IMR-90 (cell line): ENCODE measurements at regions not wholly inside any gene's neighbourhood (a gene's known extent, or its start where the extent isn't known, plus 50 kb on each side); places are given as distances from the start of the nearest gene placed in this dataset.

Source experiments
- ATAC-seq: fragments of 200-7000 bp; cut with Tn5 transposase; 2 replicates; pipeline ENCODE4 v1.9.1; 2020; ENCODE audit warnings: low read depth, mild to moderate bottlenecking, moderate library complexity
- BruUV-seq: library from RNA; stranded (reverse); fragments of 400-500 nt; replicated peaks from 2 replicates; lab custom pipeline; 2021; lab: Mats Ljungman, UMichigan
- CTCF ChIA-PET: fragments of 300-600 bp; formaldehyde crosslinking; extraction: SDS; loops from one replicate; lab custom pipeline; 2021; ENCODE audit warnings: antibody characterized with exemption; lab: Yijun Ruan, JAX
- POLR2A ChIA-PET: fragments of 300-600 bp; sonication (Branson Sonifier 250); formaldehyde crosslinking; loops from one replicate; lab custom pipeline; 2022; ENCODE audit warnings: antibody characterized with exemption; ENCODE audit not compliant: unreplicated experiment; lab: Charles Lee
- DNase-seq: peaks from one replicate; pipeline ENCODE4 v3.0.0; 2013
- H2AFZ ChIP-seq: replicated peaks from 2 replicates; pipeline ENCODE3; 2013; ENCODE audit warnings: low read length, mild to moderate bottlenecking; ENCODE audit not compliant: poor library complexity
- H2AK5ac ChIP-seq: 2 replicates; pipeline ENCODE4 v1.6.1; 2013; ENCODE audit warnings: low read depth, low read length, inconsistent platforms
- H2AK9ac ChIP-seq: replicated peaks from 2 replicates; pipeline ENCODE3; 2013; ENCODE audit warnings: mild to moderate bottlenecking, low read depth, low read length, moderate library complexity; ENCODE audit not compliant: poor library complexity
- H2BK120ac ChIP-seq: 2 replicates; pipeline ENCODE4 v1.6.1; 2013; ENCODE audit warnings: low read depth, low read length, inconsistent platforms
- H2BK15ac ChIP-seq: 3 replicates; pipeline ENCODE4 v1.6.1; 2013; ENCODE audit warnings: low read depth, low read length, inconsistent platforms
- H2BK20ac ChIP-seq: 2 replicates; pipeline ENCODE4 v1.6.1; 2013; ENCODE audit warnings: low read depth, mild to moderate bottlenecking, inconsistent platforms, low read length, moderate library complexity
- H2BK5ac ChIP-seq: 2 replicates; pipeline ENCODE4 v1.6.1; 2013; ENCODE audit warnings: mild to moderate bottlenecking, low read depth, low read length, inconsistent platforms; ENCODE audit not compliant: poor library complexity, severe bottlenecking
- H3K14ac ChIP-seq: replicated peaks from 2 replicates; pipeline ENCODE4 v1.6.1; 2013; ENCODE audit warnings: low read depth, low read length, inconsistent platforms
- H3K18ac ChIP-seq: 2 replicates; pipeline ENCODE4 v1.6.1; 2013; ENCODE audit warnings: low read depth, low read length, control low read depth
- H3K23ac ChIP-seq: 2 replicates; pipeline ENCODE4 v1.6.1; 2013; ENCODE audit warnings: low read depth, low read length, inconsistent platforms
- H3K27ac ChIP-seq: 2 replicates; pipeline ENCODE4 v1.5.1; 2013; ENCODE audit warnings: mild to moderate bottlenecking, control low read depth, low read length; ENCODE audit not compliant: insufficient read depth
- H3K27me3 ChIP-seq: 2 replicates; pipeline ENCODE4 v1.6.1; 2013; ENCODE audit warnings: low read length; ENCODE audit not compliant: control insufficient read depth, insufficient read depth
- H3K36me3 ChIP-seq: 2 replicates; pipeline ENCODE4 v1.6.1; 2013; ENCODE audit warnings: low read length, mixed read lengths; ENCODE audit not compliant: control insufficient read depth, insufficient read depth
- H3K4ac ChIP-seq: 2 replicates; pipeline ENCODE4 v1.6.1; 2013; ENCODE audit warnings: low read depth, low read length, inconsistent platforms
- H3K4me1 ChIP-seq: 2 replicates; pipeline ENCODE4 v1.6.1; 2013; ENCODE audit warnings: low read length, mixed read lengths; ENCODE audit not compliant: control insufficient read depth, insufficient read depth
- H3K4me2 ChIP-seq: 2 replicates; pipeline ENCODE4 v1.6.1; 2013; ENCODE audit warnings: low read depth, mild to moderate bottlenecking, control low read depth, low read length, moderate library complexity
- H3K4me3 ChIP-seq: 2 replicates; pipeline ENCODE4 v1.5.1; 2013; ENCODE audit warnings: low read depth, mild to moderate bottlenecking, control low read depth, low read length, moderate library complexity; ENCODE audit not compliant: insufficient read depth
- H3K56ac ChIP-seq: 2 replicates; pipeline ENCODE4 v1.6.1; 2013; ENCODE audit warnings: low read length, inconsistent platforms; ENCODE audit not compliant: insufficient read depth; ENCODE audit errors: extremely low read depth
- H3K79me1 ChIP-seq, 2 experiments: 2 replicates each; pipeline ENCODE4 v1.6.1; 2013; ENCODE audit warnings: low read length in 2 of 2, inconsistent platforms in 1 of 2, low read depth in 1 of 2
- H3K9ac ChIP-seq: 2 replicates; pipeline ENCODE4 v1.6.1; 2013; ENCODE audit warnings: low read depth, low read length, control low read depth
- H3K9me1 ChIP-seq: 2 replicates; pipeline ENCODE4 v1.6.1; 2013; ENCODE audit warnings: low read length, inconsistent platforms; ENCODE audit not compliant: insufficient read depth
- H3K9me3 ChIP-seq: 2 replicates; pipeline ENCODE4 v1.6.1; 2013; ENCODE audit warnings: low read length; ENCODE audit not compliant: control insufficient read depth, insufficient read depth
- H4K20me1 ChIP-seq: 2 replicates; pipeline ENCODE4 v1.6.1; 2013; ENCODE audit warnings: low read length, inconsistent platforms; ENCODE audit not compliant: insufficient read depth
- H4K5ac ChIP-seq: 2 replicates; pipeline ENCODE4 v1.6.1; 2013; ENCODE audit warnings: mild to moderate bottlenecking, low read depth, low read length, control low read depth
- H4K8ac ChIP-seq, 2 experiments: 2 replicates each; pipeline ENCODE4 v1.6.1; 2013; ENCODE audit warnings: low read depth in 2 of 2, low read length in 2 of 2, control low read depth in 1 of 2, inconsistent platforms in 1 of 2
- H4K91ac ChIP-seq: 2 replicates; pipeline ENCODE4 v1.6.1; 2013; ENCODE audit warnings: low read depth, low read length, inconsistent platforms; ENCODE audit not compliant: insufficient read depth
- MXI1 ChIP-seq: IDR thresholded peaks from 2 replicates; pipeline ENCODE4 v1.6.1; 2012; ENCODE audit warnings: low read depth, mild to moderate bottlenecking, low read length, moderate library complexity, borderline replicate concordance
- WGBS, 2 experiments: methylation state at CpG; one replicate each; pipeline versions ENCODE4 v1.1.5 to v1.1.7; 2013; ENCODE audit warnings: missing lambda C conversion rate in 2 of 2; ENCODE audit not compliant: insufficient read length in 1 of 2; ENCODE audit errors: extremely low coverage in 2 of 2; 5-methylcytosine and 5-hydroxymethylcytosine counted together
- dilution Hi-C: fragments of 300-500 bp; cut with HindIII; formaldehyde crosslinking; loops from one replicate; pipeline ENCODE4 v1.14.3; 2018; ENCODE audit warnings: low sequenced_read_pairs; ENCODE audit not compliant: unreplicated experiment
- in situ Hi-C: fragments of 300-500 bp; cut with MboI; formaldehyde crosslinking; loops from 3 replicates; pipeline ENCODE4 v1.14.3; 2019; ENCODE audit warnings: low sequenced_read_pairs, inconsistent platforms, mixed read lengths
- intact Hi-C: fragments of 100-400 bp; cut with micrococcal nuclease; formaldehyde crosslinking; loops from 2 replicates; pipeline ENCODE4 v1.10.0; 2022

DNA sequence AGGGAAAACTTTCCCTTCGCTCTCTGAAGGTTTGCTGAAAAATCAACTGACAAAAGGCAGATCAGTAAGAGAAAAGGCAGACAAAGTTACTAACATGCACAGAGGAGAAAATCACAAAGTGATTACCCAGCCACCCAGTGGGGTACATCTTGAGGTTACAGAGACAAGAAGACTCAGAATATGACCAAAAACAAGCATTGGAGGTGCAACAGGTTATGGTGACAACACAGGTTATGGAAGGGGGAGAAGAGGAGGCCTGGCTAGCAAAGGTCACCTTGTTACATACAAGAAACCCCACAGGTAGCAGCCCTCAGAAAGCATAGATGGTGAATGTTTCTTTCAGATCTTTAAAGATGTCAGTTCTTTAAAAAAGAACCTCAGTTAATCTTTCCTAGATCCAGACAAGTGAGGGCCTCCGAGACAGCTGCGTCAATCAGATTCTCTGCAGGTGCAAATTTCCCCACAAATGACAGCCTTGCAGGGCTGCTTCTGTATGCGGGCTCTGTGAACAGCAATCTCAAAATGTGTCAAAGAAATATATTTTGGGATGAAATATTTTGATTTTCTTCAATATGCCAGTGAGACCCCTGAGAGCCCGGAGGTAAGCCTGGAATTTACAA lies 207.6 kb upstream of the RAB4A start:
- no peak for TF ChIP-seq MXI1
- no TSS peak for BruUV-seq

More for the DNA sequence above, 207.6 kb upstream of the RAB4A start:
- Histone ChIP-seq H3K9me1 (no peaks in the 10 kb centered on the region), H3K23ac (no peak overlapping the region), H3K14ac (no peak overlapping the region), H3K27ac (no peak overlapping the region), H3K27me3 (peaks cover 41% of the 10 kb centered on the region), H3K18ac (no peak overlapping the region), H3K4me1 (peaks cover 4% of the 10 kb centered on the region; the same call in 1 of the 2 replicates), H3K4me3 (no peak overlapping the region), H3K79me1 (no peaks in the 10 kb centered on the region), H3K56ac (no peak overlapping the region), H3K4ac (no peak overlapping the region), H3K9me3 (no peaks in the 10 kb centered on the region), H2AK5ac (no peak overlapping the region), H2BK20ac (no peak overlapping the region), H2BK120ac (no peak overlapping the region), H3K4me2 (no peak overlapping the region), H4K20me1 (no peaks in the 10 kb centered on the region), H4K91ac (no peak overlapping the region), H4K5ac (no peak overlapping the region), H2BK5ac (no peak overlapping the region), H2BK15ac (no peak overlapping the region), H2AFZ (no peak overlapping the region), H3K36me3 (no peaks in the 10 kb centered on the region), H2AK9ac (no peak overlapping the region), H3K9ac (no peak overlapping the region), H4K8ac (no peak overlapping the region)
- in situ Hi-C loops (no loop called here), dilution Hi-C loops (no loop called here), intact Hi-C loops (no loop called here)
- DNase-seq (no peak), ATAC-seq (no peak)
- POLR2A ChIA-PET: no interaction called here
- CTCF ChIA-PET: no interaction called here
- WGBS, 2 experiments: no CpG with 5 or more reads among the region's 5 CpGs
